ENCODE measurements at regions not wholly inside any gene's neighbourhood (a gene's known extent, or its start where the extent isn't known, plus 50 kb on each side); places are given as distances from the start of the nearest gene placed in this dataset.
A peak's percentile ranks its signal among the peaks of the same experiment; 100 is the strongest.
"Not testable (repeated sequence)": the region's sequence is repeated elsewhere in the genome, so short reads cannot be mapped to it uniquely, and the experiment has no call there.

DNA sequence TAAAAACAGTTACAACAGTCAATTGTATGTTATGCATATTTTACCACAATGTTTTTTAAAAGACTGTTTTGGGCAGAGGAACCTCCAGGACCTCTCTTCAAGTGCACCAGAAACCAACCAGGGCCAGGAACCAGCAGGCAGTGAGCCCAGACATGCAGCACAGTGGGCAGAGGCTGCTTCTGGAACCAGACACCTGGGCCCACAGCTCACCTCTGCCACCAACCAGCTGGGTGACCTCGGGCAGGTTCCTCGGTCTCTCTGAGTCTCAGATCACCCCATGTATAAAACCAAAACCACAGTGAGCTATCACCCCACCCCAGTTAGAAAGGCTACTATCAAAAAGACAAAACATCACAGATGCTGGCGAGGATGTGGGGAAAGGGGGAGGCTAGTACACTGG is 161.0 kb downstream of the C16orf95 start:
- WGBS (ENCODE audit: missing lambda C conversion rate) = 39% methylated on average over 3 of the region's 3 CpGs
- Histone ChIP-seq H3K4me2 (no peak overlapping the region), H3K9me3 (no peaks in the 10 kb centered on the region), H3K4me1 (no peaks in the 10 kb centered on the region), H3K27ac (no peak overlapping the region), H3K4me3 (no peak overlapping the region)
- ChIA-PET POLR2A (no interaction called here), CTCF (interaction anchor here (1.8 kb wide), 1 partner anchor 93 kb away, joined by 6 read pairs; no protein-coding TSS in a partner anchor)
- ATAC-seq (no peak), DNase-seq (ENCODE audit: low read depth in 1 of 2, low spot score in 1 of 2) (no peak), FAIRE-seq (no peak)
- TF ChIP-seq, protein P1, sequence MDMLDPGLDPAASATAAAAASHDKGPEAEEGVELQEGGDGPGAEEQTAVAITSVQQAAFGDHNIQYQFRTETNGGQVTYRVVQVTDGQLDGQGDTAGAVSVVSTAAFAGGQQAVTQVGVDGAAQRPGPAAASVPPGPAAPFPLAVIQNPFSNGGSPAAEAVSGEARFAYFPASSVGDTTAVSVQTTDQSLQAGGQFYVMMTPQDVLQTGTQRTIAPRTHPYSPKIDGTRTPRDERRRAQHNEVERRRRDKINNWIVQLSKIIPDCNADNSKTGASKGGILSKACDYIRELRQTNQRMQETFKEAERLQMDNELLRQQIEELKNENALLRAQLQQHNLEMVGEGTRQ (IDR thresholded peaks at IDR 0.05) = no peak

DNA sequence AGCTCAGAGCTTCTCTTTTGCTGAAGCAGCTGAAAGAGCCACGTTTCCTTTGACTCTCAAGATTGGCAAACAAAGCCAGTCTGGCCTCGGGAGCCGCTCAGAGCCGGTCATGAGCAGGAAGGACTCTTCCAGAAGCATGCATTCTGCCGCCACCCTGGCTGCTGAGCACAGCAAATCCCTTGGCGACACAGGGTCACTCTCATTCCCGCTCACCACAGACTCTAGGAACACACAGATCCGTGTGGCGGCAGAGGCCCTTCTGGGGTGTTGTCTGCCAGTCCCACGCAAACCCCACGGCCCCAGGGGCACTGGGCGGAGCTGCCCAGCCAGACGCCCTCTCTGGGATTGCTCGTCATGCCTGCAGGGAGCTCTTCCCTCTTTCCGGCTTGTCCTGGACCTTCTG is 157.0 kb downstream of the C16orf95 start:
- no peak overlapping the region for H3K27ac ChIP-seq
- ChIA-PET POLR2A (no interaction called here), CTCF (interaction anchor here (0.9 to 1.4 kb wide), 3 partner anchors 97 to 596 kb away, joined by 3 to 5 read pairs (median 3); no protein-coding TSS in a partner anchor)
- no peaks in the 10 kb centered on the region for H3K4me1 ChIP-seq
- FAIRE-seq = no peak
- H3K4me2 ChIP-seq = no peak overlapping the region
- no peaks in the 10 kb centered on the region for H3K9me3 ChIP-seq
- no peak for DNase-seq (ENCODE audit: low read depth in 1 of 2, low spot score in 1 of 2)
- ATAC-seq = peak in 1 of 2 experiments; percentile 30; a peak in 1 of 6 replicates
- H3K4me3 ChIP-seq = no peak overlapping the region
- TF ChIP-seq HOXB13 (CRISPR knock-in tag; IDR thresholded peaks at IDR 0.05; ENCODE audit: low read depth) (no peak), CHD2 (IDR thresholded peaks at IDR 0.05; ENCODE audit: low read length, partially characterized antibody) (no peak), GATA3 (IDR thresholded peaks at IDR 0.05; ENCODE audit: borderline replicate concordance) (no peak), NR3C1 (IDR thresholded peaks at IDR 0.05) (no peak), ZFP36 (IDR thresholded peaks at IDR 0.05; ENCODE audit: borderline replicate concordance, partially characterized antibody) (no peak), EP300 (IDR thresholded peaks at IDR 0.05) (no peak), RARB (CRISPR knock-in tag; IDR thresholded peaks at IDR 0.05) (no peak), CHD4 (IDR thresholded peaks at IDR 0.05; ENCODE audit: borderline replicate concordance) (no peak), CBX8 (IDR thresholded peaks at IDR 0.05) (no peak), RFX5 (IDR thresholded peaks at IDR 0.05) (no peak), FOSB (CRISPR knock-in tag; IDR thresholded peaks at IDR 0.05) (no peak), NFE2L2 (conservative IDR thresholded peaks at IDR 0.05; ENCODE audit: low read length) (no peak), NPAS2 (CRISPR knock-in tag; IDR thresholded peaks at IDR 0.05; ENCODE audit: borderline replicate concordance) (no peak)
- TF ChIP-seq, protein P2, sequence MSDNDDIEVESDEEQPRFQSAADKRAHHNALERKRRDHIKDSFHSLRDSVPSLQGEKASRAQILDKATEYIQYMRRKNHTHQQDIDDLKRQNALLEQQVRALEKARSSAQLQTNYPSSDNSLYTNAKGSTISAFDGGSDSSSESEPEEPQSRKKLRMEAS (IDR thresholded peaks at IDR 0.05) = no peak
- TF ChIP-seq, protein P3, sequence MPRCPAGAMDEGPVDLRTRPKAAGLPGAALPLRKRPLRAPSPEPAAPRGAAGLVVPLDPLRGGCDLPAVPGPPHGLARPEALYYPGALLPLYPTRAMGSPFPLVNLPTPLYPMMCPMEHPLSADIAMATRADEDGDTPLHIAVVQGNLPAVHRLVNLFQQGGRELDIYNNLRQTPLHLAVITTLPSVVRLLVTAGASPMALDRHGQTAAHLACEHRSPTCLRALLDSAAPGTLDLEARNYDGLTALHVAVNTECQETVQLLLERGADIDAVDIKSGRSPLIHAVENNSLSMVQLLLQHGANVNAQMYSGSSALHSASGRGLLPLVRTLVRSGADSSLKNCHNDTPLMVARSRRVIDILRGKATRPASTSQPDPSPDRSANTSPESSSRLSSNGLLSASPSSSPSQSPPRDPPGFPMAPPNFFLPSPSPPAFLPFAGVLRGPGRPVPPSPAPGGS (IDR thresholded peaks at IDR 0.05) = no peak
- TF ChIP-seq, protein P4, sequence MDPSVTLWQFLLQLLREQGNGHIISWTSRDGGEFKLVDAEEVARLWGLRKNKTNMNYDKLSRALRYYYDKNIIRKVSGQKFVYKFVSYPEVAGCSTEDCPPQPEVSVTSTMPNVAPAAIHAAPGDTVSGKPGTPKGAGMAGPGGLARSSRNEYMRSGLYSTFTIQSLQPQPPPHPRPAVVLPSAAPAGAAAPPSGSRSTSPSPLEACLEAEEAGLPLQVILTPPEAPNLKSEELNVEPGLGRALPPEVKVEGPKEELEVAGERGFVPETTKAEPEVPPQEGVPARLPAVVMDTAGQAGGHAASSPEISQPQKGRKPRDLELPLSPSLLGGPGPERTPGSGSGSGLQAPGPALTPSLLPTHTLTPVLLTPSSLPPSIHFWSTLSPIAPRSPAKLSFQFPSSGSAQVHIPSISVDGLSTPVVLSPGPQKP (IDR thresholded peaks at IDR 0.05; ENCODE audit: low read depth, low read length) = no peak
- 48% methylated on average over 7 of the region's 15 CpGs for WGBS (ENCODE audit: missing lambda C conversion rate)

DNA sequence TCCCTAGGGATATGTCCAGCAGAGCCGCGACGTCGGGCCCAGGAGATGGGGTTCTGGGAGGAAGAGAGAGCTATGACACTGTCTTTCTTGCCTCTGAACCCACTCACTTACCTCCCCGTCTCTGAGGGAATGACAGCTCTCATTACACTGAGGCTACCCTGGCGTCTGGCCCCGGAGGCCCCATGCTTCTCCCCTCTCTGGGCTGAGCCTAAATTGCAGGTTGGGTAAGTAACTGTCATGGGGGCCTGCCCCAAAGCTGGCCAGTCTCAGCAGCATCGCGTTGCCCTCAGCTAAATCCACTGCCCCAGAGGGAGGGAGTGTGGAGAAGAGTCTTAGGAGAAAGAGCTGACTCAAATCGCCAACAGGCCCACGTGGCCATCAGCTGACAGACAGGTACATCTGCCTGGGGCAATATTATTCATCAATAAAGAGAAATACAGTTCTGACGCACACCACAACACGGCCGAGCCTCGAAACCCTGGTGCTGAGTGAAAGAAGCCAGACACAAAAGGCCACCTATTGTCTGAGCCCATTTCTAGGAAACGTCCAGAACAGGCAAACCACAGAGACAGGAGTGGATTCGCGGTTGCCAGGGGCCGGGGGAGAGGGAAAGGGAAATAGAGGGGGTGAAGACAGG is 156.4 kb downstream of the C16orf95 start:
- no peak overlapping the region for H3K27ac ChIP-seq
- ATAC-seq (peak in 1 of 2 experiments; percentile 39; a peak in 1 of 6 replicates), FAIRE-seq (no peak), DNase-seq (ENCODE audit: low read depth in 1 of 2, low spot score in 1 of 2) (no peak)
- H3K4me3 ChIP-seq = no peak overlapping the region
- ChIA-PET CTCF (interaction anchor here (0.9 to 1.4 kb wide), 4 partner anchors 43 to 596 kb away, joined by 3 to 5 read pairs (median 3); no protein-coding TSS in a partner anchor), POLR2A (no interaction called here)
- TF ChIP-seq POLR2AphosphoS2 (conservative IDR thresholded peaks at IDR 0.05; ENCODE audit: low read length) (no peak), RCOR1 (IDR thresholded peaks at IDR 0.05; ENCODE audit: low read depth, low read length) (no peak), MAFK (IDR thresholded peaks at IDR 0.05; ENCODE audit: partially characterized antibody) (no peak), JUNB (IDR thresholded peaks at IDR 0.05) (no peak), FOXS1 (CRISPR knock-in tag; IDR thresholded peaks at IDR 0.05) (no peak)
- H3K4me2 ChIP-seq = no peak overlapping the region
- 61% methylated on average over 19 of the region's 19 CpGs for WGBS (ENCODE audit: missing lambda C conversion rate)
- H3K9me3 ChIP-seq = no peaks in the 10 kb centered on the region
- no peaks in the 10 kb centered on the region for H3K4me1 ChIP-seq

DNA sequence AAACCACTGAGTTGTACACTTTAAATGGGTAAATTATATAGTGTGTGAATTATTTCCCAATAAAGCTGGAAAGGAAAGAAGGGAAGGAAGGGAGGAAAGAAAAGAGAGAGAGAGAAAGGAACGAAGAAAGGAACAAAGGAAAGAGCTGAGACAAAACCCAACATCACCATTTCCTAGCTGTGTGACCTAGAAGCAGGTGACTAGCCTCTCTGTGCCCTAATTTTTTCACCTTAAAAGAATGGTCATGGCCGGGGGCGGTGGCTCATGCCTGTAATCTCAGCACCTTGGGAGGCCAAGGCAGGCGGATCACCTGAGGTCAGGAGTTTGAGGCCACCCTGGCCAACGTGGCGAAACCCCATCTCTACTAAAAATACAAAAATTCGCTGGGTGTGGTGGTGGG is 155.8 kb downstream of the C16orf95 start:
- H3K9me3 ChIP-seq; POLR2A ChIA-PET; H3K27ac ChIP-seq; FAIRE-seq; H3K4me2 ChIP-seq; DNase-seq (ENCODE audit: low read depth in 1 of 2, low spot score in 1 of 2); ATAC-seq; H3K4me1 ChIP-seq; H3K4me3 ChIP-seq: not testable (repeated sequence)
- CTCF ChIA-PET = interaction anchor here (0.7 to 1.4 kb wide), 5 partner anchors 12 to 116 kb away, joined by 3 to 5 read pairs (median 3); no protein-coding TSS in a partner anchor
- 37% methylated on average over 7 of the region's 7 CpGs for WGBS (ENCODE audit: missing lambda C conversion rate)

All from A549 (cell line).